ENCODE measurements at regions not wholly inside any gene's neighbourhood (a gene's known extent, or its start where the extent isn't known, plus 50 kb on each side); places are given as distances from the start of the nearest gene placed in this dataset.
A peak's percentile ranks its signal among the peaks of the same experiment; 100 is the strongest.

DNA sequence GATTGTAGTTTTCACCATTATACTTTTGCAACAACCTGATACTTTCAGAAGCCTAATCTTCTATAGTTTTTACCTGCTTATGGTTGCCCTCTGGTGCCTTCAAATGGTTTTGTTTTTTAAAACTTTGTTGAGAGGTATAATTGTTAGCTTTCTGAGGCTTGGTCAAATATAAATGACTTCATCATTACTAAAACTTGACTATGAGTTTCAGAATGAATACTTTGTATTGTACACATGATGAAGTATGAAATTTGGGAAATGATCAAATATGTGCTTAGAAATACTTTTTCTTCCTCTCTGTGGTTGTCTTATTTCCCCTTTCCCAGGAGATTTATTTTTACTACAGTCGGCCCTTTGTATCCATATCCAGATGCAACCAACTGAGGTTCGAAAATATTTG lies 151.8 kb upstream of the B3GALT2 start:
- Histone ChIP-seq H3K9me3 (ENCODE audit: control insufficient read depth in 2 of 2, insufficient read depth in 1 of 2, low read depth in 1 of 2, low read length in 1 of 2) (peaks cover 1 to 13% of the 10 kb centered on the region in 2 donors), H3K4me3 (ENCODE audit: low read depth in 1 of 3, low read length in 3 of 3) (no peak overlapping the region), H3K36me3 (ENCODE audit: control insufficient read depth in 3 of 3, insufficient read depth in 2 of 3, low read depth in 1 of 3, low read length in 3 of 3) (no peaks in the 10 kb centered on the region), H3K27ac (ENCODE audit: low read depth in 1 of 3, low read length in 2 of 3) (no peak overlapping the region), H3K4me1 (ENCODE audit: control insufficient read depth in 3 of 3, insufficient read depth in 2 of 3, low read depth in 1 of 3, low read length in 2 of 3) (peaks cover 0 to 28% (median 0%) of the 10 kb centered on the region in 3 donors), H3K27me3 (ENCODE audit: control insufficient read depth in 3 of 3, insufficient read depth in 3 of 3, low read length in 3 of 3) (no peaks in the 10 kb centered on the region)
- WGBS, 3 donors = 64 to 79% (median 74%) methylated on average over 2 of the region's 2 CpGs
- DNase-seq (peak in 1 of 2 donors; percentile 39), FAIRE-seq (no peak)

DNA sequence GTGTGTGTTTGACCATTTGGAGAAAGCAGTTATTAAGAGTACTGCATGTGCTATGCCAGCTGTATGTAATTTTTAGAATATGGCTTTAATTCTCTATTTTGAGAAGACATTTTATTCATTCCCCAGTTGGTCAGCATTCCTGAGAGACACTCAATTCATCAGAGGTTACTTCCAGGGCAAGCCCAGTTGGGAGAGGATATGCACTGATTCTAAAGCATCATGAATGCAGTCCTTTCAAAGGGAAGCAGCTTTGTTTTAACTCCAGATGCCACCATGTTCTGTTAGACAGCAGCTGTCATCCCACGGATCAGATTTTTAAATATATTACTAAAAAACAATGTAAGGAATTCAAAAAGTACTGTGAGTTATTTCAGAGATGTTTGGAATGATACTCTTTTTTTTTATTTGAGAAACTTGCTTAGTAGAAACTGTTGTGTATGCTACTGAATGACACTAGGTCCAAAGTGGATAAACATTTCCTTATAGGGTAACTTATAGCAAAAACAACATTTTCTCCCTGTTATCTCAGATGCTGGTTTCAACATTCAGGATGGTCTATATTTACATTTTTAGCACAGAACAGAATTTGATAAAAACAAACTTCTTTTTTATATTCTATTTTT lies 149.5 kb upstream of the B3GALT2 start:
- Histone ChIP-seq H3K27ac (ENCODE audit: low read depth in 1 of 3, low read length in 2 of 3) (no peak overlapping the region), H3K36me3 (ENCODE audit: control insufficient read depth in 3 of 3, insufficient read depth in 2 of 3, low read depth in 1 of 3, low read length in 3 of 3) (no peaks in the 10 kb centered on the region), H3K4me3 (ENCODE audit: low read depth in 1 of 3, low read length in 3 of 3) (no peak overlapping the region), H3K4me1 (ENCODE audit: control insufficient read depth in 3 of 3, insufficient read depth in 2 of 3, low read depth in 1 of 3, low read length in 2 of 3) (peaks cover 0 to 18% (median 0%) of the 10 kb centered on the region in 3 donors), H3K9me3 (ENCODE audit: control insufficient read depth in 2 of 2, insufficient read depth in 1 of 2, low read depth in 1 of 2, low read length in 1 of 2) (peaks cover 1 to 20% of the 10 kb centered on the region in 2 donors), H3K27me3 (ENCODE audit: control insufficient read depth in 3 of 3, insufficient read depth in 3 of 3, low read length in 3 of 3) (no peaks in the 10 kb centered on the region)
- FAIRE-seq = no peak
- 47 to 88% (median 78%) methylated on average over 1 of the region's 1 CpG for WGBS, 3 donors
- no peak for DNase-seq

DNA sequence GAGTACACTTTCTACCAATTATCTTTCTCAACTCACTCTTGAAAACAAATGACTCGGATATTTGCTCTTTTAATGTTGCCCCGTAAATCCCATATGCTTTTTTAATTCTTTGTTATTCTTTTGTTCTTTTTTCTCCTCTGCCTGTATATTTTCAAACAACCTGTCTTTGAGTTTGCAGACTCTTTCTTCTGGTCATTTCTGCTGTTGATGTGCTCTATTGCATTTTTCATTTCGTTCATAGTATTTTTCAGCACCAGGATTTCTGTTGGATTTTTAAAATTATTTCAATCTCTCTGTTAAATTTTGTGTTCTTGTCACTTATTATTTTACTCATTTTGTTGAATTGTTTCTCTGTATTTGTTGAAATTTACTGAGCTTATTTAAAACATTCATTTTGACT lies 146.8 kb upstream of the B3GALT2 start:
- Histone ChIP-seq H3K4me1 (ENCODE audit: control insufficient read depth in 3 of 3, insufficient read depth in 2 of 3, low read depth in 1 of 3, low read length in 2 of 3) (peaks cover 0 to 3% (median 0%) of the 10 kb centered on the region in 3 donors), H3K27me3 (ENCODE audit: control insufficient read depth in 3 of 3, insufficient read depth in 3 of 3, low read length in 3 of 3) (no peaks in the 10 kb centered on the region), H3K27ac (ENCODE audit: low read depth in 1 of 3, low read length in 2 of 3) (no peak overlapping the region), H3K4me3 (ENCODE audit: low read depth in 1 of 3, low read length in 3 of 3) (no peak overlapping the region), H3K36me3 (ENCODE audit: control insufficient read depth in 3 of 3, insufficient read depth in 2 of 3, low read depth in 1 of 3, low read length in 3 of 3) (no peaks in the 10 kb centered on the region), H3K9me3 (ENCODE audit: control insufficient read depth in 2 of 2, insufficient read depth in 1 of 2, low read depth in 1 of 2, low read length in 1 of 2) (peaks cover 1 to 17% of the 10 kb centered on the region in 2 donors)
- no peak for DNase-seq
- WGBS, 3 donors = 89 to 96% (median 91%) methylated on average over 3 of the region's 3 CpGs
- peak; percentile 49 for FAIRE-seq

DNA sequence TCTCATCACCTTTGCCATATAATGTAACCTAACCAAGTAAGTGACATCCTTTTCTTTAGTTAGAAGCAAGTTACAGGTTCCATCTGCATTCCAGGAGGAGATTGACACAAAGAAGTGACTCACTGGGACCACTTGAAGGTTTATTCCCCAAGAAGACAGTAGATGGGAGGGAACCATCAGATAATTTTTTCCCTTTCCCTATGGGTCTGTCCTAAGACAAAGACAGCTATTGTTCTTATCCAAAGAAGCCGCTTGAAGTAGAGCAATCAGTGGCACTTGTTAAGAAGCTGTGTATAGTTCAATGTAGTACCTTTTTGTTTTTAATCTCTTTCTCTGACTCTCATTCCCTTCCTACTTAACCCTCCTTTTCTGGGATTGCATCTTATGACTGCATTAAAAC lies 139.9 kb upstream of the B3GALT2 start:
- Histone ChIP-seq H3K4me1 (ENCODE audit: control insufficient read depth in 3 of 3, insufficient read depth in 2 of 3, low read depth in 1 of 3, low read length in 2 of 3) (no peaks in the 10 kb centered on the region), H3K36me3 (ENCODE audit: control insufficient read depth in 3 of 3, insufficient read depth in 2 of 3, low read depth in 1 of 3, low read length in 3 of 3) (no peaks in the 10 kb centered on the region), H3K9me3 (ENCODE audit: control insufficient read depth in 2 of 2, insufficient read depth in 1 of 2, low read depth in 1 of 2, low read length in 1 of 2) (peaks cover 0 to 10% of the 10 kb centered on the region in 2 donors), H3K27ac (ENCODE audit: low read depth in 1 of 3, low read length in 2 of 3) (no peak overlapping the region), H3K27me3 (ENCODE audit: control insufficient read depth in 3 of 3, insufficient read depth in 3 of 3, low read length in 3 of 3) (no peaks in the 10 kb centered on the region), H3K4me3 (ENCODE audit: low read depth in 1 of 3, low read length in 3 of 3) (no peak overlapping the region)
- DNase-seq (no peak), FAIRE-seq (no peak)
- WGBS, 3 donors = 52 to 94% (median 75%) methylated on average over 1 of the region's 1 CpG

DNA sequence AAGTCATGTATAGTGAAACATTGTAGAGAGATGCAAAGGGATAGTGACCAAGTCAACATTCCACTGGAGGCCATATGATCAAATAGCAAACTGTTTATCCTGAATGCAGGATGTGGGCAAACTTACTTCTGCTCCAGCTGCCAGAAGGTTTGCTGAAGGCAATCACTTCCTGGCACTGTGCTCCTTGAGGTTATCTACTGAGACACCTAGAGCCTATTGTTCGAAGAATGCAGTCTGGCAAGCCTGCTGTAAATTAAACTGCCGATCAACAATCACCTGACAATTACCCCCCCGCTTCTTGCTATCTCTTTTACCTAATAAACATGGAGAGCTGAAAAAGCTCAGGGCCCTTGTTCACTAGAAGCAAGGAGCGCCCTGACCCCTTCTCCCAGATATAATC lies 139.4 kb upstream of the B3GALT2 start:
- no peak for DNase-seq
- no peaks in the 10 kb centered on the region for H3K36me3 ChIP-seq (ENCODE audit: control insufficient read depth in 3 of 3, insufficient read depth in 2 of 3, low read depth in 1 of 3, low read length in 3 of 3)
- peaks cover 0 to 7% of the 10 kb centered on the region in 2 donors for H3K9me3 ChIP-seq (ENCODE audit: control insufficient read depth in 2 of 2, insufficient read depth in 1 of 2, low read depth in 1 of 2, low read length in 1 of 2)
- WGBS, 3 donors = 85 to 94% (median 89%) methylated on average over 4 of the region's 4 CpGs
- no peaks in the 10 kb centered on the region for H3K27me3 ChIP-seq (ENCODE audit: control insufficient read depth in 3 of 3, insufficient read depth in 3 of 3, low read length in 3 of 3)
- no peak for FAIRE-seq
- no peak overlapping the region for H3K4me3 ChIP-seq (ENCODE audit: low read depth in 1 of 3, low read length in 3 of 3)
- no peak overlapping the region for H3K27ac ChIP-seq (ENCODE audit: low read depth in 1 of 3, low read length in 2 of 3)
- no peaks in the 10 kb centered on the region for H3K4me1 ChIP-seq (ENCODE audit: control insufficient read depth in 3 of 3, insufficient read depth in 2 of 3, low read depth in 1 of 3, low read length in 2 of 3)

DNA sequence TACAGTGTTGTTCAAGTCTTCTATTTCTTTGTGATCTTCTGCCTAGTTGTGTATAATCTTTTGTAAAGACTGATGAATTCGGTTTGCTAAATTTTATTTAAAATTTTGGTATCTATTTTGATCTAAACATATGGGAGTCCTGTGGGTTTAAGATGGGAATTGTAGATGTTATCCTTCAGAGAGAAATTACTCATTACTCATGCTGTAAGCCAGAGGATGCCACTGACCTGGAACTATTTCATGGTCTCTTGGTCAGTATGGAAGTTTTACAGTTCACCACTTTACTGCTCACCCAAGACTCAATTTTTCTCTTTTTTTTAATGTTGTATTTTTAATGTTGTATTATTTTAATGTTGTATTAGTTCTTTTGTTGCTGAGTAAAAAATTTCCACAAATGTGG lies 138.6 kb upstream of the B3GALT2 start:
- no peak for DNase-seq
- no peak for FAIRE-seq
- no peaks in the 10 kb centered on the region for H3K36me3 ChIP-seq (ENCODE audit: control insufficient read depth in 3 of 3, insufficient read depth in 2 of 3, low read depth in 1 of 3, low read length in 3 of 3)
- no peak overlapping the region for H3K27ac ChIP-seq (ENCODE audit: low read depth in 1 of 3, low read length in 2 of 3)
- 87 to 94% (median 93%) methylated on average over 1 of the region's 1 CpG for WGBS, 3 donors
- no peaks in the 10 kb centered on the region for H3K4me1 ChIP-seq (ENCODE audit: control insufficient read depth in 3 of 3, insufficient read depth in 2 of 3, low read depth in 1 of 3, low read length in 2 of 3)
- no peak overlapping the region for H3K4me3 ChIP-seq (ENCODE audit: low read depth in 1 of 3, low read length in 3 of 3)
- H3K9me3 ChIP-seq (ENCODE audit: control insufficient read depth in 2 of 2, insufficient read depth in 1 of 2, low read depth in 1 of 2, low read length in 1 of 2) = peaks cover 0 to 7% of the 10 kb centered on the region in 2 donors
- no peaks in the 10 kb centered on the region for H3K27me3 ChIP-seq (ENCODE audit: control insufficient read depth in 3 of 3, insufficient read depth in 3 of 3, low read length in 3 of 3)

DNA sequence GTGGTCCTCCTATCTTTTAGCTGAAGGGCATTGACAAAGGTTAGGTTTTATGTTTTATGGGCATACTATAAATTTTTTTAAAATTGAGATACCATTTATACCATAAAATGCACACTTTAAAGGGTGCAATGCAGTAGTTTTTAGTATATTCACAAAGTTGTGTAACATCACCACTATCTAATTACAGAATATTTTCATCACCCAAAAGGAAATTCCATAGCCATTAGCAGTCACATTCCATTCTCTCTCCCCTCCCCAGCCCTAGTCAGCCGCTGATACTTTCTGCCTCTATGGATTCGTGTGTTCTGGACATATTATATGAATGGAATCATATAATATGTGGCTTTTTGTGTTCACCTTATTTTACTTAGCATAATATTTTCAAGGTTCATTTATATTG lies 135.8 kb upstream of the B3GALT2 start:
- H3K4me3 ChIP-seq (ENCODE audit: low read depth in 1 of 3, low read length in 3 of 3) = no peak overlapping the region
- H3K9me3 ChIP-seq (ENCODE audit: control insufficient read depth in 2 of 2, insufficient read depth in 1 of 2, low read depth in 1 of 2, low read length in 1 of 2) = peaks cover 0 to 7% of the 10 kb centered on the region in 2 donors
- no peak for DNase-seq
- H3K27ac ChIP-seq (ENCODE audit: low read depth in 1 of 3, low read length in 2 of 3) = no peak overlapping the region
- 77 to 83% (median 82%) methylated on average over 2 of the region's 2 CpGs for WGBS, 3 donors
- no peaks in the 10 kb centered on the region for H3K36me3 ChIP-seq (ENCODE audit: control insufficient read depth in 3 of 3, insufficient read depth in 2 of 3, low read depth in 1 of 3, low read length in 3 of 3)
- H3K27me3 ChIP-seq (ENCODE audit: control insufficient read depth in 3 of 3, insufficient read depth in 3 of 3, low read length in 3 of 3) = no peaks in the 10 kb centered on the region
- FAIRE-seq = no peak
- no peaks in the 10 kb centered on the region for H3K4me1 ChIP-seq (ENCODE audit: control insufficient read depth in 3 of 3, insufficient read depth in 2 of 3, low read depth in 1 of 3, low read length in 2 of 3)

DNA sequence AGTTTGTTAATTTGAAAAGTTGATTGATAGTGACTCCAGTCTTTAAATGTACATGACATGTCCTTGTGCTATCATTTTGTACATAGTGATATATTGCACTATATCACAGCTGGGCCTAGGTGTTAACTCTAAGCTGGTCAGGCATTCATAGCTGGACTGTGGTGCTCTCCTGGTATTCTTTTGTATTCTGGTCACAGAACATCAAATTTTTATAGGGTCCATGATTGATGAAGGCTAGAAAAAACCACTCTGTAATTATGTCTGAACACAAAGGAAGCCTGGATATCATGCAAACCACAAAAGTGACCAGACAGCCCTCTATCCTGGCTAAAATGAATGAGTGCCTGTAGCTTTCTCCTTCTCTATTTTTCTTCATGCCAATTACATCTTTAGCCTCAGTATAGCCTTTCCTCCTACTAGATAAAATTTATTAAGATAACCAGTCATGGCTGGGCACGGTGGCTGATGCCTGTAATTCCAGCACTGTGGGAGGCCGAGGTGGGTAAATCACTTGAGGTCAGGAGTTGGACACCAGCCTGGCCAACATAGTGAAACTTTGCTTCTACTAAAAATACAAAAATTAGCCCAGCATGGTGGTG lies 134.9 kb upstream of the B3GALT2 start:
- FAIRE-seq (no peak), DNase-seq (no peak)
- no peaks in the 10 kb centered on the region for H3K4me1 ChIP-seq (ENCODE audit: control insufficient read depth in 3 of 3, insufficient read depth in 2 of 3, low read depth in 1 of 3, low read length in 2 of 3)
- no peaks in the 10 kb centered on the region for H3K36me3 ChIP-seq (ENCODE audit: control insufficient read depth in 3 of 3, insufficient read depth in 2 of 3, low read depth in 1 of 3, low read length in 3 of 3)
- 90 to 95% (median 94%) methylated on average over 2 of the region's 2 CpGs for WGBS, 3 donors
- no peak overlapping the region for H3K27ac ChIP-seq (ENCODE audit: low read depth in 1 of 3, low read length in 2 of 3)
- H3K27me3 ChIP-seq (ENCODE audit: control insufficient read depth in 3 of 3, insufficient read depth in 3 of 3, low read length in 3 of 3) = no peaks in the 10 kb centered on the region
- H3K4me3 ChIP-seq (ENCODE audit: low read depth in 1 of 3, low read length in 3 of 3) = no peak overlapping the region
- H3K9me3 ChIP-seq (ENCODE audit: control insufficient read depth in 2 of 2, insufficient read depth in 1 of 2, low read depth in 1 of 2, low read length in 1 of 2) = peaks cover 0 to 7% of the 10 kb centered on the region in 2 donors

DNA sequence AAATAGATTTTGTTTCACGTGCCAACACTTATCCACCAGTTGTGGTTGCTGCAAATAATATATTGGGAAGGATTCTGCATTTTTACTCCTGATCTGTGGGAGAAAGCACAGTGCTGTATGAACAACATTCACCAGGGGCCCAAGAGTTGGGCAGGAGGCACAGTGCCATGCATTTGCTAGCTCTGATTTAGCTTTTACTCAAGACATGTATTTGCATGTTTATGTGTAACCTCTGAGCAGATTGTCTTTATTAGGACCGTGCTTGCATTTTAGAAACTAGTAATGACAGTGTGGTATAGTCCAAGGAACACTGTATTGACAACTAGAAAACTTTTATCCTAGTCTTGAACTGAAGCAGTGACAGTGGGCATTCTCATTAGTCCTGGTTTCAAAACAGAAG lies 133.9 kb upstream of the B3GALT2 start:
- Histone ChIP-seq H3K36me3 (ENCODE audit: control insufficient read depth in 3 of 3, insufficient read depth in 2 of 3, low read depth in 1 of 3, low read length in 3 of 3) (no peaks in the 10 kb centered on the region), H3K27ac (ENCODE audit: low read depth in 1 of 3, low read length in 2 of 3) (no peak overlapping the region), H3K27me3 (ENCODE audit: control insufficient read depth in 3 of 3, insufficient read depth in 3 of 3, low read length in 3 of 3) (no peaks in the 10 kb centered on the region), H3K9me3 (ENCODE audit: control insufficient read depth in 2 of 2, insufficient read depth in 1 of 2, low read depth in 1 of 2, low read length in 1 of 2) (peaks cover 0 to 3% of the 10 kb centered on the region in 2 donors), H3K4me3 (ENCODE audit: low read depth in 1 of 3, low read length in 3 of 3) (no peak overlapping the region), H3K4me1 (ENCODE audit: control insufficient read depth in 3 of 3, insufficient read depth in 2 of 3, low read depth in 1 of 3, low read length in 2 of 3) (no peaks in the 10 kb centered on the region)
- 58 to 71% (median 71%) methylated on average over 2 of the region's 2 CpGs for WGBS, 3 donors
- FAIRE-seq = no peak
- DNase-seq = no peak
